ENCODE measurements at regions not wholly inside any gene's neighbourhood (a gene's known extent, or its start where the extent isn't known, plus 50 kb on each side); places are given as distances from the start of the nearest gene placed in this dataset.

DNA sequence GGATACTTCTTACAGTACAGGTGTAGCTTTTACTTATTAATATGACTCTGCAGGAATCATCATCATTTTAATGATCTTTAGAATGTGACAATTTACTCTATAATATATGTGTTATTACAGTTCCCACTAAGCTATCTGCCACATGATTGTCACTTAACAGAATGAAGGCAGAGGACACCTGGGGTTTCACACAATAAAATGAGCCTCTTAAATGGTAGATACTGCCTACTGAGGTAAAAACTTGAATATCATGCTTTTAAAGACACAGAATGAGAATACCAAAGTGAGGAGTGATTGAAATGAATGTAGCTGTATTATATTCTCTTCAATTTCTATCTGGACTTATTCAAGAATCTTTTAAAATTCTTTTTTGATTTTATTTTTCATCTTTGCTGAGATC lies 1255.3 kb upstream of the LRRN3 start:
- TF ChIP-seq, protein P1, sequence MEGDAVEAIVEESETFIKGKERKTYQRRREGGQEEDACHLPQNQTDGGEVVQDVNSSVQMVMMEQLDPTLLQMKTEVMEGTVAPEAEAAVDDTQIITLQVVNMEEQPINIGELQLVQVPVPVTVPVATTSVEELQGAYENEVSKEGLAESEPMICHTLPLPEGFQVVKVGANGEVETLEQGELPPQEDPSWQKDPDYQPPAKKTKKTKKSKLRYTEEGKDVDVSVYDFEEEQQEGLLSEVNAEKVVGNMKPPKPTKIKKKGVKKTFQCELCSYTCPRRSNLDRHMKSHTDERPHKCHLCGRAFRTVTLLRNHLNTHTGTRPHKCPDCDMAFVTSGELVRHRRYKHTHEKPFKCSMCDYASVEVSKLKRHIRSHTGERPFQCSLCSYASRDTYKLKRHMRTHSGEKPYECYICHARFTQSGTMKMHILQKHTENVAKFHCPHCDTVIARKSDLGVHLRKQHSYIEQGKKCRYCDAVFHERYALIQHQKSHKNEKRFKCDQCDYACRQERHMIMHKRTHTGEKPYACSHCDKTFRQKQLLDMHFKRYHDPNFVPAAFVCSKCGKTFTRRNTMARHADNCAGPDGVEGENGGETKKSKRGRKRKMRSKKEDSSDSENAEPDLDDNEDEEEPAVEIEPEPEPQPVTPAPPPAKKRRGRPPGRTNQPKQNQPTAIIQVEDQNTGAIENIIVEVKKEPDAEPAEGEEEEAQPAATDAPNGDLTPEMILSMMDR (IDR thresholded peaks at IDR 0.05; ENCODE audit: low read length) = no peak
- TF ChIP-seq EZH2phosphoT487 (IDR thresholded peaks at IDR 0.05; ENCODE audit: low read length) = no peak
- TF ChIP-seq EZH2 (optimal IDR thresholded peaks at IDR 0.05; ENCODE audit: low read depth, low read length) = no peak

Data from MM.1S (cell line).